NCI-H2171 (cell line): ENCODE measurements at regions not wholly inside any gene's neighbourhood (a gene's known extent, or its start where the extent isn't known, plus 50 kb on each side); places are given as distances from the start of the nearest gene placed in this dataset.

Experiments
- DNase-seq: peaks from one replicate; lab custom pipeline; 2025; lab: John Stamatoyannopoulos, UW

- DNase-seq, result no peak
Measured at GRCh38 chr3:30331519-30331918, 274.9 kb upstream of the TGFBR2 start.

DNA sequence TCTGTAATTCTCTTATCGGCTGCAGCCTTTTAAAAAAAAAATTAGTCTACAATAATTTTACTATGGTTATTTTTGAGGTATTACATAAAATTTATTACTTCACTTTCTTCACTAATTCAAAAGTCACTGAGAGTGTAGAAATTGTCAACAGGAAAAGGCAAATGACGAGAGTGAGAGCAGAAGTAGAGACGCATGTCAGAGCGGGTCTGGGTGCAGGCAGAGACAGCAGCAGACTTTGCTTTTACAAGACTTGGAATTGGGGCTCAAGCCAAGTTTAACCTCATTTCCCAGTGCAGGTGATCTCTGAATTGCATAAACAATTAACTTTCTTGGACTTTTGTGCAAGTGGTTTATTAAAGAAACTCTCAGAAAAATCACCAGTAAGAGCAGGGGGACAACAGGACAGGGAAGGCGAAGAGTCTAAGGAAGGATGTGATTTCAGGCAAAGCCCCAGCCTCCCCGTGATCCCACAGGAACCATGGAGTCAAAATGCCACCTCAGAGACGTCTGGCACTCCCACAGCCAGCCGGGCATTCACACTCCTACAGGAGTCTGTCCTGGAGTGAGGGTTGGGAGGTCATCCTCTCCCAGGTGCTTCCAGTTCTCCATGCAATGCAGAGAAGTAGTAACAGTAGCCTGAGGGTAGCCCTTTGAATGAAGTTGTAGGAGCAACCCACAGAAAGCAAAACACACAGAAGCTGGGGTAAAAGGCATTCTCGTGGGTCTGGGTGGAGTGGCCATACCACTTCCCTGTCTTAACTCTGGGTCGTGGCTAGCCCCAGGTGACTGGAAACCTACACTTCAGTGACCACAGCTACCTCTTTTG is 274.0 kb upstream of the TGFBR2 start:
- no peak for DNase-seq

- DNase-seq, result no peak
Measured at GRCh38 chr3:30333143-30333542, 273.3 kb upstream of the TGFBR2 start.

DNA sequence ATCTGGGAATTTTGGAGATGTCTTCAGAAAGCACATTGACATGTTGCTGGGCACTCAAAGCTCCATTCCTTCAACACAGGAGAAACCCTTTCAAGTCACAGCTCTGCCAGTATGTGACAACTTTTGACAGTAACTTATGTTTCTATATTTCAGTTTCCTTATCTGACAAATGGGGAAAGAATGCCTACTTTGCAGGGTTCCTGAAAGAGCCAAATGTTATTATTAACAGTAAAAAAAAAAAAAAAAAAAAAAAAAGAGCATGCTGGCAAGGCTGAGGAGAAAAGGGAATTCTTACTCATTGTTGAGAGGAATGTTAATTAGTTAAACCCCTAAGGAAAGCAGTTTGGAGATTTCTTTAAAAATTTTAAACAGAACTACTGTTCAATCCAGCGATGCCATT is 272.5 kb upstream of the TGFBR2 start:
- no peak for DNase-seq

GRCh38 chr3:30340500-30340899 is 265.9 kb upstream of the TGFBR2 start:
- DNase-seq, result no peak

DNA sequence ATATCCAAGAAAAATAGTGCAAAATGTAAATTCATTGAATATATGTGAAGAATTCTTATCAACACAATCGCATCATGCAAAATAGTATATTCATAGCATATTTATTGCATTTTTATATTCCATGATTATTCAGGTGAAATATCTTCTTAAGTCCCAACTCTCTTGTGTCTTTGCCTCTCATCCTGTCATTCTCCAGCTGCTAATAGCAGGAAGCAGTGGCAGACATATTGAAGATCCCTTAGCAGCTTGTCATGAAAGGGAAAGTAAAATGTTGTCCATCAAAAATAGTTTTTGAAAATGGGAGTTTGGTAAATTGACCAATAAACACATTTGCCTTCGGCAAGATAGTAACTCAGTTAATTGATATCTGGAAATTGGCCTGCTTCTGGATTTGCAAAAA is 265.3 kb upstream of the TGFBR2 start:
- DNase-seq, result no peak

GRCh38 chr3:30341851-30342250 is 264.6 kb upstream of the TGFBR2 start:
- no peak for DNase-seq

DNA sequence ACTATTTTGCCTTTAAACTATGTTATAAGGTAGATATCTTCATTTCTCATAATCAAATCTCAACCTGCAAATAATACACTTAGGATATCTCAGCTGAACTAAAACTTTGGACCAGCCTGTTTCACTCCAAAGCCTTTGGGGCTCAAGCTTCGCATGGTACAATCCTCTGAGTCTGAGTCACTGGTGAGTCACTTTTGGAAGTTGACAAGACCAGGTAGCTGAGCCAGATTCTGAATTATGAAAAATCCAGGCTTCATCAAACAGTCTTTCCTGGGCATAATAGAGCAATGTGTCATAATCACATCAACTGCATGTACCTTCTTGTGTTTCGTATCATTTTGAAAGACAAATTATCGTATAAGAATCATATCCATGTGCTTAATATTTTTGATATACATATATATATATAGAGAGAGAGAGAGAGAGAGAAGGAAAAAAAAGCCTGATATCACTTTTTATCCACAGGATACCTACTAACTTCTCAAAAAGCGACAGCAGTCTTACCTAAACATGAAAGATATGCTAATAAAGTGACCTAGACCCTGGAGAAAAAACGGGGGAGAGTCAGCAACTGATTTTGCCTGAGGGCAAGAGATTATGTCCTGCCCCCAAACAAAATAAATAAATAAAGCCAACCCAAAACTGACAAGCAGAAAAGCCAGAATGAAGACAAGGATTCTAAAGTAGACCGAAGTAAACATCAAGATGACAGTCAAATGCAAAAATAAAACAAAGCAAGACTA is 263.9 kb upstream of the TGFBR2 start:
- no peak for DNase-seq

GRCh38 chr3:30343067-30343831 is 263.2 kb upstream of the TGFBR2 start:
- no peak for DNase-seq

DNA sequence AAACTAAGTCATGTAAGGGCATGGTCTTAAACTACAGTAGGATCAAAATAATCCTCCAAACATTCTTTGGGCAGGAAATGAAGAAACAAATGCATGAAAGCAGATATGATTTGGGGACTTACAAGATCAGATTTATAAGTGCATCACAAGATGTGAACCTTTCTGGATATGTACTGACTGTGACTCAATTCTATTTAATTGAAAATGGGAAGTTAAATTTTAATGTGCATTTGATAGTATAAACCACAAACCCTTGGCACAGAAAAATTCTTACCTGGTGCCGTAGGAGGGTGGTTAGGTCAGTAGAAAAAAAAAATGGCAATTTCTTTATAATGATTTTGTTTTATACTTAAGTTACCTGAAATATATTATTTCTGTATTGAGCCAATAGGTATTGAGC is 262.5 kb upstream of the TGFBR2 start:
- no peak for DNase-seq

- DNase-seq, result no peak
Measured at GRCh38 chr3:30344288-30344687, 262.1 kb upstream of the TGFBR2 start.

DNA sequence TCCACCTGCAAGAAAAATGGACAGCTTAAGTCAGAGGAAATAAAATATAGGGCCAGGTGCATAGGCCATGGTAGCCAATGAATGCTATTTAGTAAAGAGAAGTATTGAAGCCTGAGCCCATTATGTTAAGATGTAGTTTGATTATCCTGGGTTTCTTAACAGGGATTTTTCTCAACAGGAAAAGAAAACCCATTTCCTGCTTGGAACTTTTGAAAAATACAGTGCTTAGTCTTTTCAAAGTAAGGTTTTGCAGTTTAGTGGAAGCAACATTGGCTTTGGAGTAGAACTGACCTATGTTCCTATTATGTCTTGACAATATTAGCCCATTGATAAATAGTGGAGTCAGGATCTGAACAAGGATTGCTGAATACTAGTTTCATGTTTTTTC is 259.5 kb upstream of the TGFBR2 start:
- no peak for DNase-seq

DNA sequence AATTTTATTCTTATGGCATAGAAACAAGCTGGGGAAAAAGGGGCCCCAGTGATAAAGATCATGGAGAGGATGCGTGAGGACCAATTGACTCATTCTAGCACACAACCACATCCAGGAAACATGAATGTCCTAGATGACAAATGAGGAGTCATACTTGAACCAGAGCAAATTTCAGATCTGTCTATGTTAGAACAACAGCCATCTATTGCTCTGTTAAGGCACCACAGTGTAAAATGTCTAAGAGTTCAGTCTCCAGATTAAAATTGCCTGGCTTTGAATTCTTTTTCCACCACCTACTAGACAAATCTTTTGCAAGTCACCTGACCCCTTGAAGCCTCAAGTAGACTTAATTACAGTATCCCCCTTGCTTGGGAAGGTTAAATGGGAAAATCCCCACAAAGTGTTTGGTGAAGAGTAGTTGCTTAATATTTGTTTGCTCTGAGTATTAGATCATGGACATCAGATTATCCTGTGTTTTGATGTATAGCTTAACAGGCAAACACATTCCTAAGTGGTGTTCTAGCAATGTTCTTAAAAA is 258.7 kb upstream of the TGFBR2 start:
- DNase-seq, result no peak

DNA sequence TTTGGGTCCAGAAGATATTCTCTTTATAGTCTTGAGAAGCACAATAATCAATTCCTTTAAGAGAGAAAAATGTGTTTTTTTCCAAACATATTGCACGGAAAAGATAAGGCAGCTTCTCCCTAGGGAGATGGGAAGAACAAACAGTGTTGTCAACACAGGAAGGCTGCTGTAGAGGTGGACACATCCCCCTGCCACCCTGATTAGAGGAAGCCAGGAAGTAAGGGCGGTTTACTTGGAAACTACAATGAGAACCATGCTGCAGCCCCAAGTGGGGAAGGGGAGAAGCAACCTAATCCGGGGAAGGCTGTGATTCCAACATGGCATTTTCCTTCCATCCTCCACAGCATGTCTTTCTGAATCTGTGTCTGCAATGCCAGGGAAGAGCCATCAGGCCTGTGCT is 256.9 kb upstream of the TGFBR2 start:
- no peak for DNase-seq

DNA sequence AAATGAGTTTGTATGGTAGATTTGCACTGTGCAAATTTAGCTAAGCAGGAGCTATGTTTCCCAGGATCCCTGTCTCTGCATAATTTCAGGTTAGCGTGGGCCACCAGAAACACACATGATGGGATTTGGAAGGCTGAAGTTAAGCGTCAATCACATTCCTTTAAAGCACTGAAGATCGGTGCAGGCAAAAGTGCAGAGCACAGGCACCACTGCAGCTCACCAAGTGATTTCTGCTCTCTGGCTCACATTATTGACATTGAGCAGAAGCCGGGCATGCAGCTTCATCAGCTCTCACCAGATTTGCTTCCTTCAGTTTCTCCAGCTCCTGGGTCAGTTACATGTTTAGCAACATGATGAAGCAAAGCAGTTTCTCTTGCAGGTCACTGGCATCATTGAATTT is 256.4 kb upstream of the TGFBR2 start:
- DNase-seq, result no peak

DNA sequence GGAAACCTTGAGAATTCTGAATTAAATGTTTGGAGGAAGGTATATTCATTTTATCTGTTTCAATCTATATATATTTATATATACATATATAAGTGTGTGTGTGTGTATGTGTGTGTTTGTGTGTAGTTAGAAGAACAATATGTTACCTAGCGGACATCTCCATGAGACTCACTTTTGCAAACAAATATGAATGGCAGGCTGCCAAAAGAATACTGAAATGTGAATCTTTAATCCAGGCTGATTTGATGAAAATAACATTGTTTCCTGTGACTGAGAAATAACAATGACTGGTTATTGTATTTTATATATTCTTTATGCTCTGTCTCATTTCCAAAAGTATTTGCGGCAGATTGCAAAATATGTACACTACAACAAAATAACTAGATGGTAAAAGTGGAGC is 255.5 kb upstream of the TGFBR2 start:
- DNase-seq, result no peak

DNA sequence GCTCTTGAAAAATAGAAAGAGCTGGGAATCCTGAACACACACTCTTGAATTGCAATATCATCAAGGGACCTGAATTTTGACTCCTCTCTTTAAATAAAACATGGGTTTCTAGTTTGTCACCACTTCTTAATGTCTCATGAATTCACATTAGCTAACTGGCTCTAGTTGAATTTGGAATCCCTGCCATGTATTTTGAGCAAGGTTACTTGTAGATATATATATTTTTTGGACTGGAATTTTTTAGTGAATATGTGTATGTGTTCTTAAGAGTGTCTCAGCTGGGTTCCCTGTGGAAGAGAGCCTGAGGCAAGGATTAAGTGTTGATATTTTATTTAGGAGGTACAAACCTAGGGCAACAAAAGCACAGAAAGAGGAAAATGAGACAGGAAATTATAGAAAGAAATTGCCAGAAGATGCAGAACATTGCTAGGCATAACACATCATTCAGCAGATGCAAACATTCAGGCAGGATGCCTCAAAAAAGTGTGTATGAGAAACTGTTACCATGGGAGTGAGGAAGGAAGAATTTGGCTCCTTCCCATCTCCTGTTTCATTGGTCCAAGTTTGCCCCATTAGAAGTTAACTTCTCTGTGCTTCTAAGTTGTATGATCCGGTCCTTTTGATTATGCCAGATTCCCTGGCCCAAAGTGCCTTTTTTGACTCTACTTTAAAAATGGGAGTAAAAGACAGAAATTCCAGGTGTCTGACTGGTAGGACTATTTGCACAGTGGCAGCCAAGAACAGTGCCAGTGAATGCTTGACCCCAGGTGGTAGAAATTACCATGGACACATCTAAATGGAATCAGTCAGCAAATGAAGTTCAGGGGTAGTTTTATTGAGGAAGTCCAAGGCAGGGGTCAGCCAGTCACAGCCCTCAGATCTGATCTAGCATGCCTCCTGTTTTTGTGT is 253.7 kb upstream of the TGFBR2 start:
- no peak for DNase-seq

- DNase-seq, result no peak
Measured at GRCh38 chr3:30353711-30354467, 252.5 kb upstream of the TGFBR2 start.

DNA sequence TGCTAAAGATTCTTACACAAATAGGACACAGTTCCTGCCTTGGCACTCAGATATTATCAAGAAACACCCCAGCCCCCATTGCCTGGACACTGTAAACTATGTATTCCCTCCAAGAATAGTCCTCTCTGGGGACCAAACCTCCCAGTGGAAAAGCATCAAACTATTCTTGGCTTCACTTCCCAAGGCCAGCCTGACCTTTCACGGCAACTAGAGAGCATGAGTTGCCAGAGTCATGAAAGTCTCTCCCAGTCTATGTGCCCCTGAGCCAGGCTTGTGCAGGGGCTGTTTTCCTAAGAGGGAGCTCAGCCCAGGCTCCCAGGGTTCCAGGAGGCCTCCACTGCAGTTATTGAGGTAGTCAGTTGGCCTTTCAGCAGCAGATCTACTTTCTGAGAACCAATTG is 251.9 kb upstream of the TGFBR2 start:
- DNase-seq, result no peak

DNA sequence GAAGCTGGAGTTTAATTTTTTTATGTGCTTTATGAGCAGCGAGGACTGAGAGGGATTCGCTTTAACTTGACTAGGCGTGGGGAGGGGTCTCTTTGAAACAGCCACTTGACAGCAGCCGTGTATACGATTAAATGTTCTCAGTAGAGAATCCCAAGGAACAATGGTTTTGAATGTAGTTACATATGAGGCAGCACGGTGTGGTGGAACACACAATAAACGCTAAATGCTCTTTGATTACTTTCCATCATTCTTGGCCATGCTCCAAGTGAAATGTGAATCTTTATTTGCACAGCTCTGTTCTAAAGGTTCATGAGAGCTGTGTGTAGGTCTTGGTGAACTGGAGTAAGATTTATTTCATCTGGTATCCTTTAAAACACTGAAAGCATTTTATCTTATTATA is 251.4 kb upstream of the TGFBR2 start:
- DNase-seq, result peak; percentile 22

DNA sequence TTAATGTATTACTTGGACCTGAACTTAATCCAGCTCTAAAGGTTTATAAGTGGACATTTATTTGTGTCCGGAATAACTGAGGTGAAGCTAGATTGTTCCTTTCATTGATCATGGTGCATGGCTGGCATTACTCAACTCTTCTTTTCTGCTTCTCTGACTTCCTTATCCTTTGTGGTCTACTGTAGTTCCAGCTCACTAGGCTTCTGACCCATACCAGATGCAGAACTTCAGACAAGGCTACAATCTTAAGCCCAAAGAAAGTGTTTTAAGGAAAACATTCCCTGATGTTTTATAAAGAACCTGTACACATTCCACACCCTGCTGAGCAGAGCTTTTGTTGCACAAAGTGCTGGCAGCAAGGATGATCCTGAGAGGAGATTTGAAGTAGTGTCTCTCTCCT is 250.8 kb upstream of the TGFBR2 start:
- no peak for DNase-seq
